Mesenchymal stem cell (in vitro differentiated cells and primary cell): ENCODE measurements at regions not wholly inside any gene's neighbourhood (a gene's known extent, or its start where the extent isn't known, plus 50 kb on each side); places are given as distances from the start of the nearest gene placed in this dataset.
"Not testable (repeated sequence)": the region's sequence is repeated elsewhere in the genome, so short reads cannot be mapped to it uniquely, and the experiment has no call there.

Experiments used
- DNase-seq: peaks from one replicate; pipeline ENCODE4 v3.0.0-alpha.2; 2013
- H2AFZ ChIP-seq: one replicate; pipeline ENCODE4 v1.6.1; 2013; ENCODE audit warnings: low read depth, mild to moderate bottlenecking, control low read depth, inconsistent platforms, low read length, moderate library complexity
- H2AK5ac ChIP-seq: 2 replicates; pipeline ENCODE4 v1.6.1; 2013; ENCODE audit warnings: low read length, moderate library complexity, mild to moderate bottlenecking, inconsistent platforms; ENCODE audit not compliant: severe bottlenecking
- H2BK120ac ChIP-seq: one replicate; pipeline ENCODE4 v1.6.1; 2013; ENCODE audit warnings: low read depth, mild to moderate bottlenecking, inconsistent platforms, low read length, moderate library complexity
- H2BK12ac ChIP-seq, 2 experiments: one replicate each; pipeline ENCODE4 v1.6.1; 2013; ENCODE audit warnings: inconsistent platforms in 2 of 2, low read length in 2 of 2, mild to moderate bottlenecking in 2 of 2, moderate library complexity in 2 of 2, control low read depth in 1 of 2
- H2BK15ac ChIP-seq: one replicate; pipeline ENCODE4 v1.6.1; 2013; ENCODE audit warnings: mild to moderate bottlenecking, low read depth, inconsistent platforms; ENCODE audit not compliant: poor library complexity, severe bottlenecking
- H2BK5ac ChIP-seq: 2 replicates; pipeline ENCODE4 v1.6.1; 2013; ENCODE audit warnings: low read depth, mild to moderate bottlenecking, low read length, control low read depth, inconsistent platforms; ENCODE audit not compliant: poor library complexity, severe bottlenecking
- H3K14ac ChIP-seq, 2 experiments: one replicate each; pipeline ENCODE4 v1.6.1; 2013; ENCODE audit warnings: inconsistent platforms in 2 of 2, low read length in 2 of 2, control low read depth in 1 of 2, mild to moderate bottlenecking in 1 of 2, moderate library complexity in 1 of 2
- H3K18ac ChIP-seq, 2 experiments: one replicate each; pipeline ENCODE4 v1.6.1; 2013; ENCODE audit warnings: inconsistent platforms in 2 of 2, low read length in 2 of 2, control low read depth in 1 of 2, low read depth in 1 of 2, mild to moderate bottlenecking in 1 of 2
- H3K23ac ChIP-seq, 2 experiments: one replicate each; pipeline ENCODE4 v1.6.1; 2013; ENCODE audit warnings: inconsistent platforms in 2 of 2, low read length in 2 of 2, mild to moderate bottlenecking in 2 of 2, moderate library complexity in 2 of 2, control low read depth in 1 of 2
- H3K27ac ChIP-seq: 2 replicates; pipeline ENCODE4 v1.5.1; 2013; ENCODE audit warnings: mild to moderate bottlenecking, moderate library complexity, low read length, control low read depth, inconsistent platforms; ENCODE audit not compliant: poor library complexity, severe bottlenecking
- H3K27me3 ChIP-seq, 2 experiments: 2 replicates each; pipeline versions ENCODE4 v1.6.1 to v1.7.0; 2013; ENCODE audit warnings: low read length in 2 of 2, mild to moderate bottlenecking in 2 of 2, moderate library complexity in 2 of 2, control low read depth in 1 of 2, inconsistent platforms in 1 of 2; ENCODE audit not compliant: control insufficient read depth in 1 of 2, insufficient read depth in 1 of 2
- H3K36me3 ChIP-seq, 2 experiments: 2 replicates each; pipeline versions ENCODE4 v1.6.1 to v1.7.0; 2013; ENCODE audit warnings: low read length in 2 of 2, control low read depth in 1 of 2, inconsistent platforms in 1 of 2, low read depth in 1 of 2, mild to moderate bottlenecking in 1 of 2; ENCODE audit not compliant: insufficient read depth in 2 of 2, control insufficient read depth in 1 of 2
- H3K4ac ChIP-seq, 2 experiments: one replicate each; pipeline ENCODE4 v1.6.1; 2013; ENCODE audit warnings: inconsistent platforms in 2 of 2, low read length in 2 of 2, mild to moderate bottlenecking in 2 of 2, moderate library complexity in 2 of 2, control low read depth in 1 of 2, low read depth in 1 of 2
- H3K4me1 ChIP-seq: 2 replicates; pipeline ENCODE4 v1.6.1; 2013; ENCODE audit warnings: low read depth, low read length, control low read depth; ENCODE audit not compliant: control insufficient read depth, insufficient read depth
- H3K4me2 ChIP-seq: 2 replicates; pipeline ENCODE4 v1.6.1; 2013; ENCODE audit warnings: low read length, mild to moderate bottlenecking, inconsistent platforms; ENCODE audit not compliant: poor library complexity, severe bottlenecking
- H3K4me3 ChIP-seq, 2 experiments: 2 replicates each; pipeline versions ENCODE4 v1.5.1 to v1.7.0; 2013; ENCODE audit warnings: low read length in 2 of 2, mild to moderate bottlenecking in 2 of 2, control low read depth in 1 of 2, low read depth in 1 of 2; ENCODE audit not compliant: insufficient read depth in 1 of 2
- H3K79me1 ChIP-seq: replicated peaks from 2 replicates; pipeline ENCODE4 v1.6.1; 2013; ENCODE audit warnings: mild to moderate bottlenecking, control low read depth, low read length, inconsistent platforms; ENCODE audit not compliant: poor library complexity, severe bottlenecking
- H3K9ac ChIP-seq: 2 replicates; pipeline ENCODE4 v1.7.0; 2013; ENCODE audit warnings: mild to moderate bottlenecking, low read length, moderate library complexity
- H3K9me3 ChIP-seq: 2 replicates; pipeline ENCODE4 v1.7.0; 2013; ENCODE audit warnings: mild to moderate bottlenecking, low read length; ENCODE audit not compliant: control insufficient read depth
- H4K8ac ChIP-seq: one replicate; pipeline ENCODE4 v1.6.1; 2013; ENCODE audit warnings: inconsistent platforms, mild to moderate bottlenecking, low read length, moderate library complexity
- H4K91ac ChIP-seq: one replicate; pipeline ENCODE4 v1.6.1; 2013; ENCODE audit warnings: mild to moderate bottlenecking, low read length, inconsistent platforms
- WGBS: methylation state at CpG from one replicate; pipeline ENCODE4 v1.1.7; 2013; ENCODE audit warnings: mixed read lengths; 5-methylcytosine and 5-hydroxymethylcytosine counted together

GRCh38 chr6:2307799-2308198 is 62.4 kb upstream of the GMDS start:
- Histone ChIP-seq H3K4me1 (no peaks in the 10 kb centered on the region), H3K23ac (no peak overlapping the region), H2BK120ac (no peak overlapping the region), H3K4ac (no peak overlapping the region), H2BK15ac (no peak overlapping the region), H2AK5ac (no peak overlapping the region), H2BK12ac (no peak overlapping the region), H3K27ac (no peak overlapping the region), H4K8ac (no peak overlapping the region), H2BK5ac (no peak overlapping the region), H3K4me2 (no peak overlapping the region), H3K18ac (no peak overlapping the region), H3K4me3 (no peak overlapping the region), H3K9ac (no peak overlapping the region), H3K14ac (no peak overlapping the region), H2AFZ (no peak overlapping the region), H3K79me1 (peaks cover 2% of the 10 kb centered on the region), H4K91ac (no peak overlapping the region), H3K27me3 (no peaks in the 10 kb centered on the region), H3K9me3 (no peaks in the 10 kb centered on the region), H3K36me3 (no peaks in the 10 kb centered on the region)
- DNase-seq = no peak
- WGBS = 86% methylated on average over 2 of the region's 3 CpGs

GRCh38 chr6:2305951-2306350 is 60.5 kb upstream of the GMDS start:
- Histone ChIP-seq H4K8ac (no peak overlapping the region), H2AK5ac (no peak overlapping the region), H3K9ac (no peak overlapping the region), H2BK12ac (no peak overlapping the region), H2AFZ (no peak overlapping the region), H3K4ac (no peak overlapping the region), H3K23ac (no peak overlapping the region), H2BK5ac (no peak overlapping the region), H2BK15ac (no peak overlapping the region), H3K4me1 (no peaks in the 10 kb centered on the region), H3K4me2 (no peak overlapping the region), H3K27ac (no peak overlapping the region), H3K9me3 (no peaks in the 10 kb centered on the region), H3K79me1 (no peaks in the 10 kb centered on the region), H3K27me3 (no peaks in the 10 kb centered on the region), H4K91ac (no peak overlapping the region), H3K36me3 (no peaks in the 10 kb centered on the region), H3K4me3 (no peak overlapping the region), H3K14ac (no peak overlapping the region), H3K18ac (no peak overlapping the region), H2BK120ac (no peak overlapping the region)
- no peak for DNase-seq
- 78% methylated on average over 5 of the region's 5 CpGs for WGBS

DNA sequence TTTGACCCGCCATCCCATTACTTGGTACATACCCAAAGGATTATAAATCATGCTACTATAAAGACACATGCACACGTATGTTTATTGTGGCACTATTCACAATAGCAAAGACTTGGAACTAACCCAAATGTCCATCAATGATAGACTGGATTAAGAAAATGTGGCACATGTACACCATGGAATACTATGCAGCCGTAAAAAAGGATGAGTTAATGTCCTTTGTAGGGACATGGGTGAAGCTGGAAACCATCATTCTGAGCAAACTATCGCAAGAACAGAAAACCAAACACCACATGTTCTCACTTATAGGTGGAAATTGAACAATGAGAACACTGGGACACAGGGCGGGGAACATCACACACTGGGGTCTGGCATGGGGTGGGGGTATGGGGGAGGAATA is 57.1 kb upstream of the GMDS start:
- H3K27ac ChIP-seq, DNase-seq, H3K18ac ChIP-seq, H2AK5ac ChIP-seq, H3K23ac ChIP-seq, H3K79me1 ChIP-seq, H2BK5ac ChIP-seq, H3K4ac ChIP-seq, H3K4me1 ChIP-seq, H3K9me3 ChIP-seq, H2AFZ ChIP-seq, H2BK12ac ChIP-seq, H3K9ac ChIP-seq, H3K27me3 ChIP-seq, H4K91ac ChIP-seq, H3K14ac ChIP-seq, H3K36me3 ChIP-seq, H2BK15ac ChIP-seq, H4K8ac ChIP-seq, H3K4me2 ChIP-seq, H3K4me3 ChIP-seq, H2BK120ac ChIP-seq: not testable (repeated sequence)
- WGBS = 100% methylated on average over 2 of the region's 5 CpGs

DNA sequence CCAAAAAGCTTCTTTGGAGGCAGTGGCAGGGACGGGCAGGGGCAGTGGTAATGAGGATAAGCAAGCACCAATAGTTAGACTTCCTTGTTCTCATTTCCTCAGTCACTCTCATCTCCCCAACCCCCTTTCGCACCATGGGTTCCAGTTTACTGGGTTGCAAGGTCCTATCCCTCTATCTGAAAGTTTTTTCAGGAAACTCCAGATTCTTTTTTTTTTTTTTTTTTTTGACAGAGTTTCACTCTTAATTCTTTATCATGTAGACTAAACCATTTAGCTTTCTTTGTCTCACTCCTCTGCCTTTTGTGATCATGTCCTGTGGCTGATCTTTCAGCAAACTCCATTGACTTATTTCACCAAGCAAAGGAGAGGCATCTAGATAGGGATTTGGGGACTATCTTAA is 51.4 kb upstream of the GMDS start:
- Histone ChIP-seq H3K36me3 (no peaks in the 10 kb centered on the region), H3K4me3 (no peak overlapping the region), H2AFZ (no peak overlapping the region), H3K4me2 (no peak overlapping the region), H3K9me3 (peaks cover 11% of the 10 kb centered on the region), H2AK5ac (no peak overlapping the region), H2BK12ac (no peak overlapping the region), H3K4me1 (no peaks in the 10 kb centered on the region), H3K27me3 (no peaks in the 10 kb centered on the region), H3K18ac (no peak overlapping the region), H3K27ac (no peak overlapping the region), H3K23ac (no peak overlapping the region), H3K79me1 (no peaks in the 10 kb centered on the region), H4K8ac (no peak overlapping the region), H2BK15ac (no peak overlapping the region), H3K9ac (no peak overlapping the region), H3K14ac (no peak overlapping the region), H2BK120ac (no peak overlapping the region), H3K4ac (no peak overlapping the region), H4K91ac (no peak overlapping the region), H2BK5ac (no peak overlapping the region)
- no peak for DNase-seq
- WGBS = 53% methylated on average over 2 of the region's 2 CpGs
